ENCODE measurements at regions not wholly inside any gene's neighbourhood (a gene's known extent, or its start where the extent isn't known, plus 50 kb on each side); places are given as distances from the start of the nearest gene placed in this dataset.

DNA sequence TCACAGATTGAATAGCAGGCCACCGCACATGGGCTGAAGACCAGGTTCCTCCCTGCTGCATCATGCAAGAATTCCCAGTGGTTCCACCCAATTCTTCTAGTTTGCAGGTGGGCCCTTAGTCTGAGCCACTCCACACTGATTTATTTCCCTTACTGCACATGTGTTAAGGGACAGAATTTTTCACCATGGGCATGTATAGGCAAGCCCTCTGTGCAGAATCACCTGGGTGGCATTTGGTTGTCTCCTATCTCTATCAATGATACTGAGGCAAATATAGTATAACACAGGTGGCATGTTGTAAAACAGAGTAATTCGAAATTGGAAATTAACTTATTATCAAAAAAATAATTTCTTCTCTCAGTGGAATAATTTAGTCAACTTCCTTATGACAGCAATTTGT lies 1892.4 kb downstream of the NCAM2 start:
- no peak for DNase-seq (ENCODE audit: low read depth)

DNA sequence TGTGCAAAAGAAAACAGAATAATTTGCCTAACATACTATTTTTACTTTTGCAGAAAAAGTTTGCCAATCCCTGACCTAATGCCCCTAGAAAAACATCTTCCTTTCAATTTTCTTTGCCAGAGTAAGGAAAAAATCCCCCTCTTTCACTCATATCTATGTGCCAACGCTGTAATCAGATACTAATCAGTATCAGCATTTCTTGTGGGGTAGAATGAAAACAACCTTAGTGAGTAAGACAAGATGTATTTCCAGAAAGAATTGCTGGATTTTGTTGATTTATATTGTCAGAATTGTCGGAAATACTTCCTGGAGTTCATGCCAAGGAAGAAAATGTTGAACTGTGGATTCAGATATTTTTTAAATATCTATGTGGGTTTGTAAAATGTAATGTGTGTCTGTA lies 1893.8 kb downstream of the NCAM2 start:
- DNase-seq (ENCODE audit: low read depth) = no peak

DNA sequence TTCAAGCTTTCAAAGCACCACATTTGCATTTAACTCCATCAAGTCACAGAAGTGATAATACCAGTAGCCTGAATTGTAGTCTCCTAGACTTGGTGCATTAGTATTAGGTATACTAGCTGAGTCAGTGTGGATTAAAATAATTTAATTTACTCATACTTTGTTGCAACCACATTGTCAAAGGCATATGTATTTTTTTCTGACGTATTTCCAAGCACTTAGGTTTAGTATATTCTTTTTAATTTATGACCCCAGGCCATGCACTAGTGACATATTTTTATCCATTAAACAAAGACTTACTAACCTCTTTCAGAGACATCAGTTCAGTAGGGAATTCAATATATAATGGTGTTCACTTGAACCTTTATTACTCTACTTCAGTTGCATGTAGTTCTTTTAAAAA lies 1894.5 kb downstream of the NCAM2 start:
- DNase-seq (ENCODE audit: low read depth) = no peak

GRCh38 chr21:22898051-22898665 lies 1899.9 kb downstream of the NCAM2 start:
- DNase-seq (ENCODE audit: low read depth) = no peak

- no peak for DNase-seq (ENCODE audit: low read depth)
Measured at GRCh38 chr21:22900490-22900889, 1902.3 kb downstream of the NCAM2 start.

GRCh38 chr21:22903851-22904250 lies 1905.6 kb downstream of the NCAM2 start:
- no peak for DNase-seq (ENCODE audit: low read depth)

DNA sequence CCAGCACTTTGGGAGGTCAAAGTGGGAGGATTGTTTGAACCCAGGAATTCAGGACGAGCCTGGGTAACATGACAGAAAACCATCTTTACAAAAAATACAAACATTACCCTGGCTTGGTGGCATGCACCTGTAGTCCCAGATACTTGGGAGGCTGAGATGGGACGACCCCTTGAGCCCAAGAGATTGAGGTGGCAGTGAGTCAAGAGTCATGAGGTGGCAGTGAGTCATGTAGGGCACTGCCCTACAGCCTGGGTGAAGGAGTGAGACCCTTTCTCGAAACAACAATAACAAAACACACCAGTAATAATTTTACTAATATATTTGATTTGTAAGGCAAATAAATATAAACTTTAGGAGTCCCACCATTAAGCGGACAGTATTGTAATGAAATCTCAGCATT lies 1906.2 kb downstream of the NCAM2 start:
- no peak for DNase-seq (ENCODE audit: low read depth)

DNA sequence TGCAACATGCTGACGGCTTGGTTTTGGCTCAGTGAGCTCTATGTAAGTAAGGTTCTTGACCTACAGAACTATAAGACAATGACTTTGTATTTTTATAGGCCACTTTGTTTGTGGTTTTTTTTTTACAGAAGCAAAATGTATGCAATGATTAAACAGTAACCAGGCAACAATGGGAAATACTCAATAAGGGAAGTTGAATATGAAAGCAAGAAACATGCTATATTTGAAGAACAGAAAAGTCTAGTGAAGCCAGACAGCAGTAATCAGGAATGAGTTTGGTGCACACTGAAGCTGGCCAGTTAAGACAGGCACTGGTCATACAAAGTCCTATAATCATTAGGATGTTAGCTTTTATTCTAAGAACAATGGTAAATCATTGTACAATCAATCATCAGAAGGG lies 1926.8 kb downstream of the NCAM2 start:
- DNase-seq (ENCODE audit: low read depth) = no peak

DNA sequence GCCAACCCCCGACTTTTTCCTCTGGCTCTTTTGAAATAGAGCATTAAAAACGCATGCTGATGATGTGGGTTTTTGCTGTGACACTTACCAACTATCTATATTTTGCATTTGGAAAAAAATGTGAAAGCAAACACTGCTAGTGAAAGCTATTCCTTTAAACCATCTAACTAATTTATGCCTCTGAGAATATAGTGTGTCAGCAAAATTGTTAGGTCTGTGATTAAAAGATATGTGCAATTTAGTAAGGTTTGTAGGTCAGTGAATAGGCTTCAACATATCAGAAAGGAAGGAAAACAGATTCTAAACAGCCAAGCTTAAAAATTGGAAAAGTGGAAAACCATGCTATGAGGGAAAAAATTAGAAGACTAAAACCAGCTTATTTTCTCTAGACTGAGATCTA lies 1929.3 kb downstream of the NCAM2 start:
- no peak for DNase-seq (ENCODE audit: low read depth)

DNA sequence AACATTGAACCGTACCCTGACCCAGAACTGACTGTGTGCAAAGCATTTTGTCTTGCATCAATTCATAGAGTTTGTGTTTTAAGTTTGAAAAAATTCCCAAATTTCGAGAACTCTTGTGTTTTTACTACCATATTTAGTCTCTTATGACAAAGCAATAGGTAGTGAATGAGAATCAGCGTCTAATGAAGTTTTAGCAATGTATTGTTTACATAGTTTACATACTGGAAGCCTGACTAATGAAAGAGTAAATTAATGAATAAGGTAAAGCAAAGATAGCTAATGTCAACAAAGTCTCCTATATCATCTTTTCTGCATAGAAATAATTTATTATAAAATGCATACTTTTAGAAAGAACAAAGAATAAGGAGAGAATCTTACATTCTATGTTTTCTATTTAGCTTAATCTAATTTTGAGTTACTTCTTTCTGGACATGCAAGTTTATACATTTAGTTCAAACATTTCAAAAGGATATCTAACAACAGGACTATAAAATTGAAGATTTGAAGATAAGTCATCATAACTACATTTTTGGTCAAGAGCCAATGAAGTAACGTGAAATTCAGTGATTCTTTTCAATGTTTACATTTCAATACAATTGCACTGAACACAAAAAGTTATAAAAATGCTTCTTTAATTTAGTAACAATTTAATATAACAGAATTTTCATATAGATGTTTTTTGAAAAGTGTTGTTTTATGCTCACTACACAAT lies 1943.7 kb downstream of the NCAM2 start:
- DNase-seq (ENCODE audit: low read depth) = no peak

DNA sequence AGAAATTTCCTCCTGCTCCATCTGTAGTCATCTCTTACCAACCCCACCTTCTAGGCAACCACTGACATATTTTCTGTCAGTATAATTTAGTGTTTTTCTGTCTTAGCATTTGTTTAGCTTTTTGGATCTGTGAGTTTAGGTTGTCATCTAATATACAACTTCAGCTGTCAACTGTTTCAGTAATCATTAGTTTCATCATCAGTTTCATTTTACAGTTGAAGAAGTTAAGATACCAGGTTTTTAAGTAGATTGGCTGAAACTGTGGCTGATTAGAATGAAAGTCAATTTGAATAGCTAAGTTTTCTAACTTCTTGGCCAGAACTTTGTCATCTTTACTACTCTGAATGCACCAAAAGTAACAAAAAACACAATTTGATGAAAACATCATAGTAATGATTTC lies 1957.3 kb downstream of the NCAM2 start:
- no peak for DNase-seq (ENCODE audit: low read depth)

DNA sequence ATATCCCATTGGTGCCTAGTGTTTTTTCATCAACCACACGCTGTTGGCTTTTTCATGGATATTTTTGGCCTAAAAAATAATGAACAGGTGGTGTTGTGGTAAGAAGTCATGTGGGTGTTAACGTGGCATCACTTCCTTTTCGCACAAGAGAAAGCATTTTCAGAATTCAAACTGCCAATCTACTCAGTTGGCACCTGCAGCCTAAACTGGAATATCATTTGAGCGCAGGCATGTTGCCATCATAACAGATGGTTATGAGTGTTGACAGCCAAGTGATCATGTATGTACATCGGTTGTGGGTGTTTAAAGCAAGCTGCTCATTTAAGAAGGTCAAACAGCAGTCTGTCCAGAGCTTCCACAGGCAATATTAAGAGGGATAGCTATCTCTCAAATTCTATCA lies 1963.0 kb downstream of the NCAM2 start:
- no peak for DNase-seq (ENCODE audit: low read depth)

- no peak for DNase-seq (ENCODE audit: low read depth)
Measured at GRCh38 chr21:22965455-22966135, 1967.4 kb downstream of the NCAM2 start.

GRCh38 chr21:22981819-22982218 lies 1983.6 kb downstream of the NCAM2 start:
- DNase-seq (ENCODE audit: low read depth) = no peak

GRCh38 chr21:22993144-22993543 lies 1994.9 kb downstream of the NCAM2 start:
- DNase-seq (ENCODE audit: low read depth) = no peak

GRCh38 chr21:22993822-22994574 lies 1995.8 kb downstream of the NCAM2 start:
- DNase-seq (ENCODE audit: low read depth) = no peak

DNA sequence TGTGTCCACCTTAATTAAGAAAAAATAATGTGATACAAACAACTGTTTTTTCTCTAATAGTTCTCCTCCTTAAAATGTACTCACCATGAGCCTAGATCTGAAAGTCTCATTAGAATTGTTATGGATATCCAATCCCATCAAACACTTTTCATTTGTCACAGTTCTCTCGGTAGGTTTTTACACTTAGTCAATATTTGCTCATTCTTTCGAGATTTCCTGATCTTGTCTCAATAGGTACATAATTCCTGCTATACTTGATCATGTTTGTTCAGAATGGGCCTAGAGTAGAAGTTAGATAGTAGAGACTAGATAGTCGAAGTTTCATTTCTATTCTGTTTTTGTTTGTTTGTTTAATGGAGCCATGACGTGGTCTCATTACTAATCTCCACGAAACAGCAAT lies 2005.7 kb downstream of the NCAM2 start:
- DNase-seq (ENCODE audit: low read depth) = no peak

- DNase-seq (ENCODE audit: low read depth) = no peak
Measured at GRCh38 chr21:23008601-23009202, 2010.5 kb downstream of the NCAM2 start.

- no peak for DNase-seq (ENCODE audit: low read depth)
Measured at GRCh38 chr21:23009360-23009759, 2011.2 kb downstream of the NCAM2 start.

- no peak for DNase-seq (ENCODE audit: low read depth)
Measured at GRCh38 chr21:23014021-23014420, 2015.8 kb downstream of the NCAM2 start.

DNA sequence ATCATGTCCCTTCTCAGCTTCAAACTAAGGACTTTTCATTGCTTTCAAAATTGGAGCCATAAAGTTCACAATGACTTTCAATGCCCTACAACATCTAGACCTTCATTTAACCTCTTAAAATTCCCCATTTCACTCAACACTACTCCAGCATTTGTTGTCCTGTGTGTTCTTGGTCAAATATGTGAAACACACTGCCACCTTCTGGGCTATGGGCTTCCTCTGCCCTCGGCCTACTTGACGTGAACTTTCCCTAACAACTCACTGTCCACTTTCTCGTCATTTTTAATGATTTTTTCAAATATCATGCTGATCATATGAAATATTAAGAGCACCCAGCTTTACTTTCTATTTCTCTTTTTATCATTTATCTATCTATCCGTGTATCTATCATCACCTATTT lies 2018.4 kb downstream of the NCAM2 start:
- DNase-seq (ENCODE audit: low read depth) = no peak

GRCh38 chr21:23017989-23018388 lies 2019.8 kb downstream of the NCAM2 start:
- no peak for DNase-seq (ENCODE audit: low read depth)
